H1 (cell line): ENCODE measurements at regions not wholly inside any gene's neighbourhood (a gene's known extent, or its start where the extent isn't known, plus 50 kb on each side); places are given as distances from the start of the nearest gene placed in this dataset.

Experiments used
- CTCF ChIA-PET: fragments of 300-600 bp; sonication (Branson Sonifier 250); formaldehyde crosslinking; loops from one replicate; lab custom pipeline; 2021; ENCODE audit not compliant: partially characterized antibody; lab: Charles Lee
- POLR2A ChIA-PET: fragments of 300-600 bp; sonication (Branson Sonifier 250); formaldehyde crosslinking; loops from one replicate; lab custom pipeline; 2021; ENCODE audit warnings: inconsistent platforms; ENCODE audit not compliant: partially characterized antibody; lab: Charles Lee
- DNase-seq, 2 experiments: peaks; one replicate each; pipeline versions ENCODE4 v3.0.0 to v3.0.0-alpha.2; 2010 to 2022; ENCODE audit warnings: low spot score in 2 of 2, low read depth in 1 of 2, mixed read lengths in 1 of 2
- FAIRE-seq: peaks from 2 replicates; lab custom pipeline; 2011; peaks lifted over from hg19 to GRCh38; lab: Jason Lieb, UNC
- H2AFZ ChIP-seq: 2 replicates; pipeline ENCODE4 v1.8.1; 2012; ENCODE audit warnings: low read length, inconsistent platforms
- H2AK5ac ChIP-seq: 2 replicates; pipeline ENCODE4 v1.6.1; 2013; ENCODE audit warnings: low read depth, low read length
- H2BK120ac ChIP-seq: replicated peaks from 2 replicates; pipeline ENCODE3; 2013; ENCODE audit warnings: low read depth, low read length, inconsistent platforms
- H2BK12ac ChIP-seq: 2 replicates; pipeline ENCODE4 v1.6.1; 2013; ENCODE audit warnings: low read depth, low read length
- H2BK15ac ChIP-seq: 2 replicates; pipeline ENCODE4 v1.6.1; 2013; ENCODE audit warnings: low read length
- H2BK20ac ChIP-seq: 2 replicates; pipeline ENCODE4 v1.6.1; 2013; ENCODE audit warnings: low read length
- H2BK5ac ChIP-seq: 2 replicates; pipeline ENCODE4 v1.6.1; 2013; ENCODE audit warnings: low read depth, low read length
- H3K14ac ChIP-seq: 2 replicates; pipeline ENCODE4 v1.6.1; 2013; ENCODE audit warnings: inconsistent platforms; ENCODE audit not compliant: insufficient read length
- H3K18ac ChIP-seq: 2 replicates; pipeline ENCODE4 v1.6.1; 2013; ENCODE audit warnings: low read length; ENCODE audit errors: extremely low read depth
- H3K23ac ChIP-seq: 2 replicates; pipeline ENCODE4 v1.6.1; 2013; ENCODE audit warnings: inconsistent platforms; ENCODE audit not compliant: insufficient read length
- H3K23me2 ChIP-seq: 2 replicates; pipeline ENCODE4 v1.6.1; 2013; ENCODE audit warnings: low read depth, low read length
- H3K27ac ChIP-seq: 2 replicates; pipeline ENCODE4 v1.6.1; 2011; ENCODE audit warnings: low read depth, low read length, inconsistent platforms
- H3K27me3 ChIP-seq, 4 experiments: replicated peaks in 1 of 4; 1 replicate in 1 of 4; 2 replicates in 3 of 4; pipeline versions ENCODE4 v1.6.1 to v1.8.1; 2011 to 2013; ENCODE audit warnings: low read length in 3 of 4, mild to moderate bottlenecking in 3 of 4, inconsistent platforms in 2 of 4, mixed read lengths in 2 of 4, moderate library complexity in 1 of 4; ENCODE audit not compliant: control insufficient read depth in 3 of 4, insufficient read depth in 3 of 4; ENCODE audit errors: extremely low read depth in 1 of 4
- H3K36me3 ChIP-seq, 4 experiments: 2 replicates each; pipeline versions ENCODE4 v1.6.1 to v1.8.1; 2011 to 2013; ENCODE audit warnings: mild to moderate bottlenecking in 4 of 4, low read length in 3 of 4, moderate library complexity in 2 of 4, control low read depth in 1 of 4, inconsistent platforms in 1 of 4; ENCODE audit not compliant: insufficient read depth in 4 of 4, control insufficient read depth in 2 of 4
- H3K4ac ChIP-seq: replicated peaks from 2 replicates; pipeline ENCODE3; 2013; ENCODE audit warnings: low read length, low read depth, mixed read lengths, inconsistent platforms; ENCODE audit not compliant: insufficient read length
- H3K4me1 ChIP-seq, 4 experiments: replicated peaks in 1 of 4; 1 replicate in 1 of 4; 2 replicates in 3 of 4; pipeline versions ENCODE4 v1.6.1 to v1.8.1; 2011 to 2013; ENCODE audit warnings: low read length in 3 of 4, inconsistent platforms in 2 of 4, mixed read lengths in 1 of 4; ENCODE audit not compliant: insufficient read depth in 4 of 4, control insufficient read depth in 3 of 4
- H3K4me2 ChIP-seq, 2 experiments: 2 replicates each; pipeline versions ENCODE4 v1.6.1 to v1.8.1; 2011 to 2013; ENCODE audit warnings: low read depth in 2 of 2, low read length in 2 of 2, control low read depth in 1 of 2, inconsistent platforms in 1 of 2, mild to moderate bottlenecking in 1 of 2; ENCODE audit not compliant: insufficient read depth in 1 of 2
- H3K4me3 ChIP-seq, 4 experiments: fragments of 200-600, 300-600 bp in 1 of 4; sonication (generic), shearing (Covaris generic), sonication (Bioruptor Twin) in 1 of 4; 2 replicates each; pipeline versions ENCODE4 v1.5.1 to v1.8.1; 2011 to 2016; ENCODE audit warnings: low read length in 4 of 4, low read depth in 3 of 4, control low read depth in 2 of 4, inconsistent platforms in 2 of 4, mild to moderate bottlenecking in 2 of 4, mixed read lengths in 1 of 4, moderate library complexity in 1 of 4; ENCODE audit not compliant: insufficient read depth in 2 of 4; ENCODE audit errors: extremely low read depth in 1 of 4
- H3K56ac ChIP-seq: replicated peaks from 2 replicates; pipeline ENCODE3; 2013; ENCODE audit warnings: low read depth, mild to moderate bottlenecking, mixed read lengths, low read length, inconsistent platforms; ENCODE audit not compliant: insufficient read length
- H3K79me1 ChIP-seq: 2 replicates; pipeline ENCODE4 v1.6.1; 2013; ENCODE audit warnings: low read depth, low read length, control low read depth
- H3K79me2 ChIP-seq, 2 experiments: 2 replicates each; pipeline versions ENCODE4 v1.6.1 to v1.8.1; 2012 to 2013; ENCODE audit warnings: low read length in 2 of 2, mild to moderate bottlenecking in 2 of 2, inconsistent platforms in 1 of 2; ENCODE audit not compliant: insufficient read depth in 2 of 2, control insufficient read depth in 1 of 2
- H3K9ac ChIP-seq, 4 experiments: replicated peaks in 1 of 4; 1 replicate in 1 of 4; 2 replicates in 3 of 4; pipeline versions ENCODE4 v1.6.1 to v1.8.1; 2011 to 2013; ENCODE audit warnings: low read depth in 3 of 4, low read length in 3 of 4, control low read depth in 2 of 4, mild to moderate bottlenecking in 2 of 4, moderate library complexity in 2 of 4, inconsistent platforms in 1 of 4; ENCODE audit errors: extremely low read depth in 1 of 4
- H3K9me3 ChIP-seq, 2 experiments: 2 replicates each; pipeline versions ENCODE4 v1.6.1 to v1.8.1; 2012 to 2013; ENCODE audit warnings: mild to moderate bottlenecking in 2 of 2, moderate library complexity in 2 of 2, control low read depth in 1 of 2, inconsistent platforms in 1 of 2, low read depth in 1 of 2, low read length in 1 of 2, mixed read lengths in 1 of 2; ENCODE audit not compliant: insufficient read depth in 2 of 2
- H4K20me1 ChIP-seq, 2 experiments: replicated peaks in 1 of 2; 2 replicates each; pipeline versions ENCODE3 to v1.8.1; 2011 to 2013; ENCODE audit warnings: inconsistent platforms in 2 of 2, low read length in 2 of 2, mild to moderate bottlenecking in 1 of 2; ENCODE audit not compliant: insufficient read depth in 2 of 2, control insufficient read depth in 1 of 2
- H4K5ac ChIP-seq: 2 replicates; pipeline ENCODE4 v1.6.1; 2013; ENCODE audit warnings: low read length, low read depth, mixed read lengths, inconsistent platforms; ENCODE audit not compliant: insufficient read length
- H4K8ac ChIP-seq: 2 replicates; pipeline ENCODE4 v1.8.0; 2013; ENCODE audit warnings: mild to moderate bottlenecking, moderate library complexity, low read length, inconsistent platforms; ENCODE audit not compliant: insufficient read depth; ENCODE audit errors: extremely low read depth
- H4K91ac ChIP-seq: replicated peaks from 2 replicates; pipeline ENCODE3; 2013; ENCODE audit warnings: low read length, mixed read lengths, inconsistent platforms; ENCODE audit not compliant: insufficient read length
- BCL11A ChIP-seq, 2 experiments: IDR thresholded peaks; one replicate each; pipeline ENCODE4 v1.6.1; 2011; ENCODE audit warnings: low read depth in 2 of 2, low read length in 2 of 2, mild to moderate bottlenecking in 2 of 2
- CREB1 ChIP-seq: IDR thresholded peaks from 2 replicates; pipeline ENCODE4 v1.6.1; 2012; ENCODE audit warnings: inconsistent platforms
- EZH2 ChIP-seq: fragments of 200-600 bp; sonication (generic); IDR thresholded peaks from 2 replicates; pipeline ENCODE4 v1.7.1; 2012; ENCODE audit warnings: low read depth, mild to moderate bottlenecking, moderate library complexity, low read length, inconsistent platforms; ENCODE audit not compliant: severe bottlenecking
- FOSL1 ChIP-seq: IDR thresholded peaks from 2 replicates; pipeline ENCODE4 v1.6.1; 2011; ENCODE audit warnings: mild to moderate bottlenecking, low read depth, low read length, moderate library complexity; ENCODE audit not compliant: insufficient read depth
- KDM1A ChIP-seq: fragments of 200-600, 300-600 bp; sonication (generic); IDR thresholded peaks from 2 replicates; pipeline ENCODE4 v1.7.1; 2016; ENCODE audit warnings: mild to moderate bottlenecking, low read length, borderline replicate concordance
- NANOG ChIP-seq: IDR thresholded peaks from 2 replicates; pipeline ENCODE4 v1.6.1; 2011; ENCODE audit warnings: low read length, low read depth, mild to moderate bottlenecking, inconsistent platforms; ENCODE audit not compliant: insufficient read depth, poor library complexity, severe bottlenecking
- POLR2A ChIP-seq, 2 experiments: IDR thresholded peaks; 1 replicate in 1 of 2; 2 replicates in 1 of 2; pipeline ENCODE4 v1.6.1; 2011; ENCODE audit warnings: low read depth in 2 of 2, low read length in 2 of 2, mild to moderate bottlenecking in 2 of 2; ENCODE audit errors: control extremely low read depth in 1 of 2
- RFX5 ChIP-seq: IDR thresholded peaks from 2 replicates; pipeline ENCODE4 v1.6.1; 2011; ENCODE audit warnings: low read depth, low read length, improper control_type of control experiment, borderline replicate concordance
- SP1 ChIP-seq: IDR thresholded peaks from 2 replicates; pipeline ENCODE4 v1.6.1; 2011; ENCODE audit warnings: low read depth, low read length
- SP4 ChIP-seq: IDR thresholded peaks from 2 replicates; pipeline ENCODE4 v1.6.1; 2012; ENCODE audit warnings: low read length, inconsistent platforms
- SUZ12 ChIP-seq: fragments of 200-600 bp; sonication (generic); IDR thresholded peaks from 2 replicates; pipeline ENCODE4 v1.6.1; 2012; ENCODE audit warnings: mild to moderate bottlenecking, inconsistent platforms, low read length, moderate library complexity, mixed read lengths
- TF ChIP-seq, protein P1 (sequence below): IDR thresholded peaks from 2 replicates; pipeline ENCODE4 v1.6.1; 2011; ENCODE audit warnings: low read depth, mild to moderate bottlenecking, low read length; ENCODE audit not compliant: insufficient read depth

DNA sequence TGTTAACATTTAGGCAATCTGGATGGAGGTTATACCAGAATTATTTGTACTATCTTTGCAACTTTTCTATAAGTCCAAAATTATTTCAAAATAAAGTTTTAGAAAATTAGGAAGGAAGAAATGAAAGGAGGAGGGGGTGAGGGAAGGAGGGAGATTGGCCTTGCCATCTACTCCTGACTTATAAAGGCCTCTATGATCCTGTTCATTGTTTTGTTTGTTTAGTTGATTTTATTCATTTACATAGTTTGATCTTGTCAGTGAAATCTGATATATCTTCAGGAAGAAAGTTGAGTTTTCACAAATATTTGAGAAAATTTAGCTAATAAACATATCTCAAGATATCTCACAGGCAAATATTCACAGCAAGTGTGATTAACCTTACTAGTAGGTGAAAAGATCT lies 189.3 kb upstream of the NOCT start:
- Histone ChIP-seq H4K8ac (no peak overlapping the region), H3K27ac (no peak overlapping the region), H3K27me3 (no peaks in the 10 kb centered on the region), H3K36me3 (no peaks in the 10 kb centered on the region), H3K4ac (no peak overlapping the region), H2BK120ac (no peak overlapping the region), H2BK5ac (no peak overlapping the region), H3K14ac (no peak overlapping the region), H2AFZ (no peak overlapping the region), H2BK20ac (no peak overlapping the region), H3K79me1 (no peaks in the 10 kb centered on the region), H3K56ac (no peak overlapping the region), H2BK12ac (no peak overlapping the region), H4K20me1 (no peaks in the 10 kb centered on the region), H2BK15ac (no peak overlapping the region), H3K79me2 (no peaks in the 10 kb centered on the region), H3K9me3 (no peaks in the 10 kb centered on the region), H3K18ac (no peak overlapping the region), H3K23me2 (no peaks in the 10 kb centered on the region), H3K4me3 (no peak overlapping the region), H2AK5ac (no peak overlapping the region), H3K23ac (no peak overlapping the region), H4K5ac (no peak overlapping the region), H3K4me1 (no peaks in the 10 kb centered on the region)
- POLR2A ChIA-PET = no interaction called here
- DNase-seq = no peak
- FAIRE-seq = no peak
- CTCF ChIA-PET = interaction anchor here (1.3 kb wide), 1 partner anchor 145 kb away, joined by 3 read pairs; no protein-coding TSS in a partner anchor
- TF ChIP-seq BCL11A (IDR thresholded peaks at IDR 0.05; ENCODE audit: low read depth in 2 of 2, low read length in 2 of 2) (no peak), SUZ12 (no peak), NANOG (no peak), POLR2A (IDR thresholded peaks at IDR 0.05; ENCODE audit: control extremely low read depth in 1 of 2, low read depth in 2 of 2, low read length in 2 of 2) (no peak), FOSL1 (no peak), EZH2 (no peak), SP1 (no peak), SP4 (no peak), RFX5 (no peak), CREB1 (no peak), KDM1A (no peak)
- TF ChIP-seq, protein P1, sequence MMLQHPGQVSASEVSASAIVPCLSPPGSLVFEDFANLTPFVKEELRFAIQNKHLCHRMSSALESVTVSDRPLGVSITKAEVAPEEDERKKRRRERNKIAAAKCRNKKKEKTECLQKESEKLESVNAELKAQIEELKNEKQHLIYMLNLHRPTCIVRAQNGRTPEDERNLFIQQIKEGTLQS = no peak
- TF ChIP-seq, all 59 proteins: peak for 0
- no peak overlapping the region for H4K91ac ChIP-seq
- no peak overlapping the region for H3K4me2 ChIP-seq
- no peak overlapping the region for H3K9ac ChIP-seq
